Activated CD4-positive, alpha-beta T cell treated with anti-CD3 and anti-CD28 coated beads for 4 hours (primary cell): ENCODE measurements at regions not wholly inside any gene's neighbourhood (a gene's known extent, or its start where the extent isn't known, plus 50 kb on each side); places are given as distances from the start of the nearest gene placed in this dataset.

ENCODE experiments used
- DNase-seq, 2 donors: peaks; one replicate each; pipeline ENCODE4 v3.0.0-alpha.2; 2020

- no peak for DNase-seq
Measured at GRCh38 chr11:45472716-45473317, 186.7 kb upstream of the SYT13 start.

GRCh38 chr11:45471266-45471665, 185.1 kb upstream of the SYT13 start:
- DNase-seq, result no peak

- DNase-seq, result no peak
Measured at GRCh38 chr11:45470794-45471167, 184.6 kb upstream of the SYT13 start.

- no peak for DNase-seq
Measured at GRCh38 chr11:45470151-45470793, 184.1 kb upstream of the SYT13 start.

- DNase-seq, result no peak
Measured at GRCh38 chr11:45468267-45468856, 182.2 kb upstream of the SYT13 start.

GRCh38 chr11:45463541-45463940, 177.4 kb upstream of the SYT13 start:
- DNase-seq, result no peak

GRCh38 chr11:45461514-45461913, 175.4 kb upstream of the SYT13 start:
- no peak for DNase-seq

- no peak for DNase-seq
Measured at GRCh38 chr11:45459491-45459890, 173.3 kb upstream of the SYT13 start.

- no peak for DNase-seq
Measured at GRCh38 chr11:45458269-45458668, 172.1 kb upstream of the SYT13 start.

GRCh38 chr11:45457649-45458048, 171.5 kb upstream of the SYT13 start:
- no peak for DNase-seq

GRCh38 chr11:45456686-45457085, 170.5 kb upstream of the SYT13 start:
- no peak for DNase-seq

GRCh38 chr11:45455536-45455935, 169.4 kb upstream of the SYT13 start:
- DNase-seq, result no peak

GRCh38 chr11:45454917-45455401, 168.8 kb upstream of the SYT13 start:
- no peak for DNase-seq

GRCh38 chr11:45453721-45454120, 167.6 kb upstream of the SYT13 start:
- DNase-seq, result no peak

GRCh38 chr11:45451766-45452440, 165.8 kb upstream of the SYT13 start:
- no peak for DNase-seq

GRCh38 chr11:45450189-45450588, 164.0 kb upstream of the SYT13 start:
- DNase-seq, result no peak

GRCh38 chr11:45449036-45449601, 163.0 kb upstream of the SYT13 start:
- DNase-seq, result no peak

GRCh38 chr11:45448561-45448960, 162.4 kb upstream of the SYT13 start:
- DNase-seq, result no peak

- no peak for DNase-seq
Measured at GRCh38 chr11:45446998-45447397, 160.9 kb upstream of the SYT13 start.

GRCh38 chr11:45446434-45446833, 160.3 kb upstream of the SYT13 start:
- DNase-seq, result no peak

- DNase-seq, result no peak
Measured at GRCh38 chr11:45444796-45445195, 158.7 kb upstream of the SYT13 start.

- DNase-seq, result no peak
Measured at GRCh38 chr11:45440111-45440510, 154.0 kb upstream of the SYT13 start.

GRCh38 chr11:45436966-45437365, 150.8 kb upstream of the SYT13 start:
- no peak for DNase-seq

GRCh38 chr11:45436118-45436517, 150.0 kb upstream of the SYT13 start:
- DNase-seq, result no peak
